Natural killer cell treated with Interleukin-12 subunit alpha and Interleukin-12 subunit beta and Interleukin-15 and Interleukin-18, amount 100 ng/mL, for 72 hours (primary cell): ENCODE measurements at regions not wholly inside any gene's neighbourhood (a gene's known extent, or its start where the extent isn't known, plus 50 kb on each side); places are given as distances from the start of the nearest gene placed in this dataset.

Source experiments
- ATAC-seq, 2 donors: fragments of 150-1000 bp; cut with Tn5 transposase in 1 of 2; sonication (Bioruptor Pico), chemical (Tn5 transposase) in 1 of 2; 2 replicates each; pipeline ENCODE4 v1.10.0; 2021
- DNase-seq: peaks from one replicate; pipeline ENCODE4 v3.0.0; 2022; ENCODE audit warnings: low spot score
- H3K27ac Mint-ChIP-seq, 2 donors: 1 replicate in 1 of 2; 2 replicates in 1 of 2; pipeline ENCODE4 v1.8.0; 2022; ENCODE audit warnings: mixed read lengths in 2 of 2, mild to moderate bottlenecking in 1 of 2, moderate library complexity in 1 of 2
- H3K27me3 Mint-ChIP-seq, 2 donors: 1 replicate in 1 of 2; 2 replicates in 1 of 2; pipeline ENCODE4 v1.8.0; 2022; ENCODE audit warnings: mixed read lengths in 2 of 2
- H3K36me3 Mint-ChIP-seq: one replicate; pipeline ENCODE4 v1.8.0; 2022; ENCODE audit warnings: mixed read lengths
- H3K4me1 Mint-ChIP-seq, 2 donors: 1 replicate in 1 of 2; 2 replicates in 1 of 2; pipeline ENCODE4 v1.8.0; 2022; ENCODE audit warnings: low read depth in 2 of 2, mixed read lengths in 2 of 2, mild to moderate bottlenecking in 1 of 2
- H3K4me3 Mint-ChIP-seq: one replicate; pipeline ENCODE4 v1.8.0; 2022; ENCODE audit warnings: mixed read lengths
- H3K9me3 Mint-ChIP-seq: 2 replicates; pipeline ENCODE4 v1.8.0; 2022; ENCODE audit warnings: mixed read lengths

DNA sequence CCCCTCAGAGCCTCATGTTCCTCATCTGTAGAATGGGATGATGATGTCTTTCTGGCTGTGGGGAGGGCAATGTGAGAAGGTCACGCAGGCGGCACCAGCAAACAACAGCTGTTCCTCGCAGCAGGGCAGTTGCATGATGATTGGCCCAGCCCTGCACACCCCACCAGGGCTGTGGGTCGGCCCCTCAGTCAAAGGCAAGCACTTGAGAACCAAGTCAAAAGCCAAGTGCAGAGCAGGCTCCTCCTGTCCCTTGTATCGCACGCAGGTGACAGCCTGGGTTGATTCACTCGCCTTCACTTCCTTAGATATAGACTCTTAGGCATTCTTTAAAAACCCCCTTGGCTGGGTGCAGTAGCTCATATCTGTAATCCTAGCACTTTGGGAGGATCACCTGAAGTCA, 191.9 kb upstream of the C1orf174 start:
- Mint-ChIP-seq H3K4me1 (no peaks in the 10 kb centered on the region), H3K4me3 (no peak overlapping the region), H3K36me3 (no peaks in the 10 kb centered on the region), H3K27me3 (peaks cover 0 to 7% of the 10 kb centered on the region in 2 donors), H3K9me3 (no peaks in the 10 kb centered on the region), H3K27ac (no peak overlapping the region)
- DNase-seq (no peak), ATAC-seq (no peak)

GRCh38 chr1:4093856-4094565, 193.9 kb upstream of the C1orf174 start:
- ATAC-seq: no peak
- Mint-ChIP-seq H3K4me3 (no peak overlapping the region), H3K9me3 (no peaks in the 10 kb centered on the region), H3K27ac (no peak overlapping the region), H3K4me1 (no peaks in the 10 kb centered on the region), H3K36me3 (no peaks in the 10 kb centered on the region), H3K27me3 (peaks cover 0 to 3% of the 10 kb centered on the region in 2 donors)
- DNase-seq: peak; percentile 53

- no peak for DNase-seq
- Mint-ChIP-seq H3K4me3 (no peak overlapping the region), H3K9me3 (no peaks in the 10 kb centered on the region), H3K4me1 (no peaks in the 10 kb centered on the region), H3K36me3 (no peaks in the 10 kb centered on the region), H3K27ac (no peak overlapping the region), H3K27me3 (peaks cover 2 to 3% of the 10 kb centered on the region in 2 donors)
- no peak for ATAC-seq
Observed at GRCh38 chr1:4095433-4095971, 195.4 kb upstream of the C1orf174 start.

GRCh38 chr1:4101459-4102161, 201.5 kb upstream of the C1orf174 start:
- DNase-seq (peak; percentile 25), ATAC-seq (peak in 1 of 2 donors; percentile 32)
- no peak overlapping the region for H3K27ac Mint-ChIP-seq
- H3K4me3 Mint-ChIP-seq: no peak overlapping the region
- no peaks in the 10 kb centered on the region for H3K4me1 Mint-ChIP-seq
- no peaks in the 10 kb centered on the region for H3K36me3 Mint-ChIP-seq
- no peaks in the 10 kb centered on the region for H3K9me3 Mint-ChIP-seq
- peaks cover 7% of the 10 kb centered on the region in 2 donors for H3K27me3 Mint-ChIP-seq

DNA sequence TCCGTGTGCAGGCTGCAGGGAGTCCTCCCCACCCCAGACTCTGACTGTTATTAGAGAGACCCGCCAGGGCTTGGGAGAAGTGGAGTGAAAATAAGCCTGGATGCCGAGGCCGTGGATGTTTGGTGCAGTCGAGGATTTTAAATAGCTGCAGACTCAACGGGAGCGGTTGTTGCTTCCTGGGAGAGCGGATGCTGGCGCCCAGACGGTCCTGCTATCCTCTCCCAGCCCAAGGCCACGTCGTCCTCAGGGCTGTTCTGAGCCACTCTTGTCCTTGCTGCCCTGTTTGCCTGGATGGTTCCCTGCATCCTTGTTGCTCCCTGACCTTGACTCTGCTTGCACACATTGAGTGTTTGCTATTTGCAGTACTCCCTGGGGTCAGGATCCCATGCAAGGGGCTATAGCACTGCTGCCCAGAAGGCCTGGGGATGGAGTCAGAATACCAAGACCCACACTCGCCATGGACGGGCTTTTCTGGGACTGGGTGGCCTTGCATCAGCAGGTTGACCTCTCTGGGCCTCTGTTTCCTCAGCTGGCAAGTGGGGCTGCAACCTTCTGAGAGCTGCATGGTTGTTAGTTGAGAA, 205.3 kb upstream of the C1orf174 start:
- Mint-ChIP-seq H3K4me3 (no peak overlapping the region), H3K36me3 (no peaks in the 10 kb centered on the region), H3K27me3 (peaks cover 6 to 9% of the 10 kb centered on the region in 2 donors), H3K4me1 (no peaks in the 10 kb centered on the region), H3K27ac (no peak overlapping the region), H3K9me3 (no peaks in the 10 kb centered on the region)
- ATAC-seq: peak in 1 of 2 donors; percentile 25
- DNase-seq: peak; percentile 13

- Mint-ChIP-seq H3K4me3 (no peak overlapping the region), H3K36me3 (no peaks in the 10 kb centered on the region), H3K9me3 (no peaks in the 10 kb centered on the region), H3K27me3 (peaks cover 0 to 4% of the 10 kb centered on the region in 2 donors), H3K27ac (no peak overlapping the region), H3K4me1 (no peaks in the 10 kb centered on the region)
- no peak for ATAC-seq
- DNase-seq: peak; percentile 28
Observed at GRCh38 chr1:4106731-4107130, 206.7 kb upstream of the C1orf174 start.

GRCh38 chr1:4107291-4107690, 207.2 kb upstream of the C1orf174 start:
- DNase-seq (peak; percentile 26), ATAC-seq (no peak)
- Mint-ChIP-seq H3K4me1 (no peaks in the 10 kb centered on the region), H3K4me3 (no peak overlapping the region), H3K27ac (no peak overlapping the region), H3K36me3 (no peaks in the 10 kb centered on the region), H3K9me3 (no peaks in the 10 kb centered on the region), H3K27me3 (peaks cover 0 to 4% of the 10 kb centered on the region in 2 donors)

- ATAC-seq: no peak
- no peaks in the 10 kb centered on the region for H3K36me3 Mint-ChIP-seq
- H3K27ac Mint-ChIP-seq: no peak overlapping the region
Observed at GRCh38 chr1:4108331-4108730, 208.3 kb upstream of the C1orf174 start.

DNA sequence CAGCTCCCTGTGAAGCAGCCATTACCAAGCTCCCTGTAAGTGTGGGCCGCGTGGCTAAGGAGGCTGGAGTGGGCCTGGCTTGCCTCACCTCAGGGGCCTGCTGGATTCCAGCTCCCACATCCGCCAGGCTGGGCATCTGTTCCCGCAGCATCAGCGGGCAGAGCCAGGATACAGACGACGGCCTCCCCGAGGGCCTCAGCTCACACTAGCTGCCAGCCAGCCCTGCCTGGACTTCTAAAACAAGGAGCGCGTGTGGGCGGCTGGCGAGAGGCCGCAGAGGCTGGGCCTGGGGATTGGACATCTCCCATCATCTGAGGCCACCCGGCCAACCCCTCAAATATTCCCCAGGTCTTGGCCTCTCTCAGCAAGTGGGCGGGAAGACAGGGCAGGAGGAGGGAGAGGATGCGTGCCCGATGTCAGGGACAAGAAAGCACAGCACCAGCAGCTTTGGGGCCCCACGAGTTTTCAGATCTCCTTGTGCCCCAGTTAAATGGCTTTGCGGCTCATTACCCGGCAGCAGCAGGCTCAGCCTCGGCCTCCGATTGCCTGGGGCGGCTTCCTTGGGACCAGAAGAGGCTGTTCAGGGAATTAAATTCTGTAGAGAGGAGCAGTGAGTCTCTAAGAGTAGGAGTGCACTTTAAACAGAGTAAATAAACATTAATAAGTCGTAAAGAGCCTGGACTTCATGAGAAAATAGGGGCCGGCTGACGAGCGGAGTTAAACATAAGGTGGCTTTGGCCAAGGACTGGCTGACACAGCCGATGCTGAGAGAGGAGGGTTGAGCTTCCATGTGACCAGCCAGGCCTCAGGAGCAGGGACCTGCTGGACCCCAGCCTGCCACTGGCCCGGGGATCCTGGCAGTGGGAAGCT, 208.9 kb upstream of the C1orf174 start:
- peak; percentile 51 for DNase-seq
- H3K9me3 Mint-ChIP-seq: no peaks in the 10 kb centered on the region
- no peak overlapping the region for H3K4me3 Mint-ChIP-seq
- H3K27me3 Mint-ChIP-seq: peaks cover 2 to 4% of the 10 kb centered on the region in 2 donors
- H3K27ac Mint-ChIP-seq: no peak overlapping the region
- H3K36me3 Mint-ChIP-seq: no peaks in the 10 kb centered on the region
- ATAC-seq: no peak
- no peaks in the 10 kb centered on the region for H3K4me1 Mint-ChIP-seq

More at GRCh38 chr1:4108331-4108730, 208.3 kb upstream of the C1orf174 start:
- Mint-ChIP-seq H3K4me1 (no peaks in the 10 kb centered on the region), H3K9me3 (no peaks in the 10 kb centered on the region), H3K4me3 (no peak overlapping the region), H3K27me3 (peaks cover 0 to 4% of the 10 kb centered on the region in 2 donors)
- DNase-seq: peak; percentile 42

- no peak for ATAC-seq
- DNase-seq: peak; percentile 54
- peaks cover 4 to 7% of the 10 kb centered on the region in 2 donors for H3K27me3 Mint-ChIP-seq
- H3K4me1 Mint-ChIP-seq: no peaks in the 10 kb centered on the region
- H3K27ac Mint-ChIP-seq: no peak overlapping the region
- H3K4me3 Mint-ChIP-seq: no peak overlapping the region
- H3K36me3 Mint-ChIP-seq: no peaks in the 10 kb centered on the region
- no peaks in the 10 kb centered on the region for H3K9me3 Mint-ChIP-seq
Observed at GRCh38 chr1:4109628-4109940, 209.5 kb upstream of the C1orf174 start.

- Mint-ChIP-seq H3K4me3 (no peak overlapping the region), H3K27me3 (peaks cover 4 to 7% of the 10 kb centered on the region in 2 donors), H3K27ac (no peak overlapping the region), H3K9me3 (no peaks in the 10 kb centered on the region), H3K36me3 (no peaks in the 10 kb centered on the region), H3K4me1 (no peaks in the 10 kb centered on the region)
- ATAC-seq: no peak
- peak; percentile 16 for DNase-seq
Observed at GRCh38 chr1:4110888-4111287, 210.8 kb upstream of the C1orf174 start.

DNA sequence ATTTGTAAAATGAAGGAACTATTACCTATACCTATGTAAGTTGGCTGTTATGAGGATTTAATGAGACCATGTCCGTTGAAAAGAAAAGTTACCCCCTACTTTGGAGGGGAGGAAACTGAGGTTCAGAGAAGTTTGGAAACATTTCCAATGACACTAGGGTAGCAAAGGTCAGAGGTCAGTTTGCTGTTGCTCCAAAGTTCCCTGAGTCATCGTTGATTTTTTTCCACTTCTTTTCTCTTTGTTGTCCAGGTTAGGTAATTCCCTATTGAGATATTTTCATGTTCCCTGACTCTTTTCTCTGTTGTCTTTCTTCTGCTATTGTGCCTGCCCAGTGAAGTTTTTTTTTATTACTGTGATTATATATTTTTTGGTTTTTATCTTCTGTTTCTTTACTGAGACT, 213.8 kb upstream of the C1orf174 start:
- ATAC-seq: no peak
- DNase-seq: no peak
- Mint-ChIP-seq H3K27ac (no peak overlapping the region), H3K27me3 (peaks cover 2 to 7% of the 10 kb centered on the region in 2 donors), H3K36me3 (no peaks in the 10 kb centered on the region), H3K9me3 (no peaks in the 10 kb centered on the region), H3K4me1 (no peaks in the 10 kb centered on the region), H3K4me3 (no peak overlapping the region)

DNA sequence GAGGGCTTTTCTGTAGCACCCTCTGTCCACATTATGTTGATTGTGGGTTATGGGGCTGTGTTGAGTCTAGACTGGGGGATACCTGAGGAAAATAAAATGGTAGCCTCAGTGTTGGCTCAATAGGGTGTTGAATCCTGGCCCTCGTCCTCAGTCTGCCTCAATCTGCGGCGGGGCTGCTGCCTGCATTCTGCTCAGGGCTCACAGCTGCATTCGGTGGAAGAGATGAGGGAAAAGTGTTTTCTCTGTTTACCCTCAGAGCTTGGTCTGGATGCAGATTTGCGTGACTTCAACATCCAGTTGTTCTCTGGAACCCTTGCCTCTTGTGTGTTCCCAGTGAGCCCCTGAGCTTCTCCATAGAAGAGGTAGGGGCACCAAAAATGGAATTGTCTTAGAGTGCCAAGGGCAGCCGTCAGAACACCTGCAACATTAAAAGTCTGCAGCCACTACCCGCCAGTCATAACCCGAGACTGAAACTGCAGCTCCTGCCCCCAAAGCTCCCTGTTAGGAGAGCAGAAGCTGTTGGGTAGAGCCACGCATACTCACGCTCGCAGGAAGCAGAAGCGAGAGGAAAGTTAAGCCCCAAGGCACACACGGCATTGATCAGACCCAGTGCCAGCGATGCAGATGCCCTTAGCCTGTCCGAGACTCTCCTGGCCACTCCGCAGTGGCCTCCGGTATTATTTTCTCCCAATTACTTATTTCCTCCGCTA, 215.3 kb upstream of the C1orf174 start:
- DNase-seq: no peak
- Mint-ChIP-seq H3K4me1 (no peaks in the 10 kb centered on the region), H3K9me3 (no peaks in the 10 kb centered on the region), H3K27ac (no peak overlapping the region), H3K27me3 (peaks cover 2 to 7% of the 10 kb centered on the region in 2 donors), H3K4me3 (no peak overlapping the region), H3K36me3 (no peaks in the 10 kb centered on the region)
- no peak for ATAC-seq
